Kidney (tissue), 13 donors: ENCODE measurements at regions not wholly inside any gene's neighbourhood (a gene's known extent, or its start where the extent isn't known, plus 50 kb on each side); places are given as distances from the start of the nearest gene placed in this dataset.

ENCODE experiments used
- DNase-seq, 5 donors: peaks; one replicate each; pipeline ENCODE4 v3.0.0-alpha.2; 2013 to 2020
- FAIRE-seq: peaks from 2 replicates; lab custom pipeline; 2012; peaks lifted over from hg19 to GRCh38; lab: Jason Lieb, UNC
- H3K27ac ChIP-seq, 2 donors: one replicate each; pipeline ENCODE4 v1.7.0; 2013; ENCODE audit warnings: low read depth in 2 of 2, low read length in 2 of 2, inconsistent platforms in 1 of 2
- H3K27me3 ChIP-seq: one replicate; pipeline ENCODE4 v1.7.1; 2013; ENCODE audit warnings: low read length, inconsistent platforms; ENCODE audit not compliant: control insufficient read depth, insufficient read depth
- H3K36me3 ChIP-seq, 3 donors: one replicate each; pipeline versions ENCODE4 v1.7.0 to v1.7.1; 2013; ENCODE audit warnings: low read length in 3 of 3, control low read depth in 1 of 3, inconsistent platforms in 1 of 3; ENCODE audit not compliant: insufficient read depth in 3 of 3, control insufficient read depth in 2 of 3
- H3K4me1 ChIP-seq, 3 donors: one replicate each; pipeline versions ENCODE4 v1.7.0 to v1.7.1; 2013; ENCODE audit warnings: low read length in 3 of 3, inconsistent platforms in 1 of 3, low read depth in 1 of 3; ENCODE audit not compliant: control insufficient read depth in 2 of 3, insufficient read depth in 2 of 3
- H3K4me3 ChIP-seq, 3 donors: one replicate each; pipeline versions ENCODE4 v1.7.0 to v1.8.1; 2013; ENCODE audit warnings: low read length in 3 of 3, control low read depth in 1 of 3, inconsistent platforms in 1 of 3
- H3K9ac ChIP-seq, 3 donors: one replicate each; pipeline versions ENCODE4 v1.7.0 to v1.7.1; 2013; ENCODE audit warnings: low read length in 3 of 3, control low read depth in 1 of 3, inconsistent platforms in 1 of 3
- H3K9me3 ChIP-seq, 3 donors: one replicate each; pipeline versions ENCODE4 v1.7.0 to v1.7.1; 2013; ENCODE audit warnings: low read length in 3 of 3, control low read depth in 1 of 3, inconsistent platforms in 1 of 3; ENCODE audit not compliant: control insufficient read depth in 2 of 3, insufficient read depth in 1 of 3
- intact Hi-C: fragments of 100-400 bp; cut with DNase I; formaldehyde crosslinking; loops from one replicate; pipeline ENCODE4 v1.11.1; 2022
- TF ChIP-seq, protein P1 (sequence below): IDR thresholded peaks from 3 replicates; pipeline ENCODE4 v1.5.1; 2012; ENCODE audit warnings: mild to moderate bottlenecking, moderate library complexity, borderline replicate concordance; ENCODE audit not compliant: insufficient read depth; ENCODE audit errors: extremely low read depth
- donor health status: control.
- donor health status: control.
- donor health status: control.
- donor health status: control.
- donor health status: control.
- donor health status: DM: yes; HTN: yes; CAD: no.
- donor health status: Normal renal cell carcinoma (clear cell type).

DNA sequence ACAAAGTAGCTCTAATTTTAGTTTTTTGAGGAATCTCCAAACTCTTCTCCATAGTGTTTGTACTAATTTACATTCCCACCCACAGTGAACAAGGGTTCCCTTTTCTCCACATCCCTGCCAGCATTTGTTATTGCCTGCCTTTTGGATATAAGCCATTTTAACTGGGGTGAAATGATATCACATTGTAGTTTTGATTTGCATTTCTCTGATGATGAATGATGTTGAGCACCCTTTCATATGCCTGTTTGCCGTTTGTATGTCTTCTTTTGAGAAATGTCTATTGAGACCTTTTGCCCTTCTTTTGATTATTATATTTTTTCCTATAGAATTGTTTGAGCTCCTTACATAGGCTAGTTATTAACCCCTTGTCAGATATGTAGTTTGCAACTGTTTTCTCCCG is 239.9 kb upstream of the TPM1 start:
- H3K4me1 ChIP-seq = no peaks in the 10 kb centered on the region
- no peaks in the 10 kb centered on the region for H3K27me3 ChIP-seq
- H3K36me3 ChIP-seq = peaks cover 3 to 71% (median 34%) of the 10 kb centered on the region in 3 donors
- no peak for FAIRE-seq
- H3K9me3 ChIP-seq = no peaks in the 10 kb centered on the region
- DNase-seq = no peak
- TF ChIP-seq, protein P1, sequence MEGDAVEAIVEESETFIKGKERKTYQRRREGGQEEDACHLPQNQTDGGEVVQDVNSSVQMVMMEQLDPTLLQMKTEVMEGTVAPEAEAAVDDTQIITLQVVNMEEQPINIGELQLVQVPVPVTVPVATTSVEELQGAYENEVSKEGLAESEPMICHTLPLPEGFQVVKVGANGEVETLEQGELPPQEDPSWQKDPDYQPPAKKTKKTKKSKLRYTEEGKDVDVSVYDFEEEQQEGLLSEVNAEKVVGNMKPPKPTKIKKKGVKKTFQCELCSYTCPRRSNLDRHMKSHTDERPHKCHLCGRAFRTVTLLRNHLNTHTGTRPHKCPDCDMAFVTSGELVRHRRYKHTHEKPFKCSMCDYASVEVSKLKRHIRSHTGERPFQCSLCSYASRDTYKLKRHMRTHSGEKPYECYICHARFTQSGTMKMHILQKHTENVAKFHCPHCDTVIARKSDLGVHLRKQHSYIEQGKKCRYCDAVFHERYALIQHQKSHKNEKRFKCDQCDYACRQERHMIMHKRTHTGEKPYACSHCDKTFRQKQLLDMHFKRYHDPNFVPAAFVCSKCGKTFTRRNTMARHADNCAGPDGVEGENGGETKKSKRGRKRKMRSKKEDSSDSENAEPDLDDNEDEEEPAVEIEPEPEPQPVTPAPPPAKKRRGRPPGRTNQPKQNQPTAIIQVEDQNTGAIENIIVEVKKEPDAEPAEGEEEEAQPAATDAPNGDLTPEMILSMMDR = no peak
- intact Hi-C loops = no loop called here
- H3K27ac ChIP-seq = no peak overlapping the region
- H3K9ac ChIP-seq = no peak overlapping the region
- no peak overlapping the region for H3K4me3 ChIP-seq

DNA sequence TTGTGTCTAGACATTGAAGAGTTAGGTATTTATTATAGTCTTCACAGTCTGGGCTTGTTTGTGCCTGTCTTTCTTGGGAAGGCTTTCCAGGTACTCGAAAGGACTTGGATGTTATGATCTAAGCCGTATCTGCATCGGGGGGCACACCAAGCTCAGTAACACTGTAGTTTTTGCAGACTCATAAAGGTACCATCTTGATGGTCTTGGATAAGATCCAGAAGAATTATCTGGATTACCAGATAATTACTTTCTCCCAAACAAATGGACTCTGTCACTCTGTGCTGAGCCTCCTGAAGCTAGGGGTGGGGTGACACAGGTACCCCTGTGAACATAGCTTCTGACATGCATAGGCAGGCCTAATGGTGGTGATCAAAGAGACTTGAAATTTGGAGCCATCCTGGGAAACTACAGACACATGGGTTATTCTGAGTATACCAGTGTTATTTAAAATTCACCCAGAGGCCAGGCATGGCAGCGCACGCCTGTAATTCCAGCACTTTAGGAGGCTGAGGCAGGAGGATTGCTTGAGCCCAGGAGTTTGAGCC is 238.6 kb upstream of the TPM1 start:
- intact Hi-C loops = no loop called here
- FAIRE-seq (no peak), DNase-seq (no peak)
- H3K4me1 ChIP-seq = no peaks in the 10 kb centered on the region
- H3K27me3 ChIP-seq = no peaks in the 10 kb centered on the region
- no peaks in the 10 kb centered on the region for H3K9me3 ChIP-seq
- H3K4me3 ChIP-seq = no peak overlapping the region
- TF ChIP-seq, protein P1 = no peak
- H3K36me3 ChIP-seq = peaks cover 3 to 66% (median 30%) of the 10 kb centered on the region in 3 donors
- H3K27ac ChIP-seq = no peak overlapping the region
- H3K9ac ChIP-seq = no peak overlapping the region

DNA sequence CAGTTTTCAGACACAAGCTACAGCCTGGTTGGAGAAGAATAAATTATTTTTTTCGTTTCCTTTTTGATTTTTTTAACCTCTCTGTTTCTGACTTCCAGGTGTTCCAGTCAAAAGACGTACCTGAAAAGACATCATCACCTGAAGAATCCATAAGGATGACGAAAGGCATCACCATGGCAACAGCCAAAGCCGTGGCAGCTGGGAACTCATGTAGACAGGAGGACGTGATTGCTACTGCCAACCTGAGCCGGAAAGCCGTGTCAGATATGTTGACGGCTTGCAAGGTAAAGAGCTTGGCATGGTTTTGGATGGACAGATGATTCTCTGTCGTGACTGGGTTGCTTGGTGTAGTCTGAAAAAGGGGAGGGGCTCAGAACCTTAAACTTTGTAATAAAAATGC is 237.0 kb upstream of the TPM1 start:
- no peak for FAIRE-seq
- Histone ChIP-seq H3K27me3 (no peaks in the 10 kb centered on the region), H3K4me1 (peaks cover 0 to 7% (median 0%) of the 10 kb centered on the region in 3 donors), H3K4me3 (no peak overlapping the region), H3K36me3 (peaks cover 3 to 65% (median 36%) of the 10 kb centered on the region in 3 donors), H3K27ac (no peak overlapping the region), H3K9ac (no peak overlapping the region), H3K9me3 (no peaks in the 10 kb centered on the region)
- intact Hi-C loops = no loop called here
- TF ChIP-seq, protein P1 = no peak
- no peak for DNase-seq
